AG09319 (cell line): ENCODE measurements at regions not wholly inside any gene's neighbourhood (a gene's known extent, or its start where the extent isn't known, plus 50 kb on each side); places are given as distances from the start of the nearest gene placed in this dataset.

Source experiments
- DNase-seq: peaks from one replicate; pipeline ENCODE4 v3.0.0-alpha.2; 2010; ENCODE audit warnings: low read depth; ENCODE audit errors: extremely low read depth
- CTCF ChIP-seq: IDR thresholded peaks from 2 replicates; pipeline ENCODE4 v1.5.1; 2011; ENCODE audit warnings: low read depth, mild to moderate bottlenecking, inconsistent platforms, low read length, moderate library complexity

- TF ChIP-seq CTCF: no peak
- DNase-seq: no peak
These were observed 246.5 kb downstream of the PPP1R2C start for GRCh38 chrX:42531441-42531840.

- TF ChIP-seq CTCF: peak; percentile 21
- DNase-seq: peak; percentile 19
These were observed 247.9 kb downstream of the PPP1R2C start for GRCh38 chrX:42530027-42530426.

GRCh38 chrX:42524379-42524778 is 253.6 kb downstream of the PPP1R2C start:
- no peak for DNase-seq
- no peak for TF ChIP-seq CTCF

- DNase-seq: peak; percentile 8
- TF ChIP-seq CTCF: no peak; the same call in 1 of the 2 replicates
These were observed 258.2 kb downstream of the PPP1R2C start for GRCh38 chrX:42519666-42520231.

- DNase-seq: no peak
- TF ChIP-seq CTCF: no peak
These were observed 262.0 kb downstream of the PPP1R2C start for GRCh38 chrX:42515939-42516338.

GRCh38 chrX:42505016-42505415 is 272.9 kb downstream of the PPP1R2C start:
- DNase-seq: no peak
- no peak for TF ChIP-seq CTCF

- no peak for TF ChIP-seq CTCF
- DNase-seq: no peak
These were observed 278.3 kb downstream of the PPP1R2C start for GRCh38 chrX:42499620-42500019.
